ENCODE measurements at regions not wholly inside any gene's neighbourhood (a gene's known extent, or its start where the extent isn't known, plus 50 kb on each side); places are given as distances from the start of the nearest gene placed in this dataset.

GRCh38 chr1:208763971-208764370, 519.8 kb upstream of the PLXNA2 start:
- TF ChIP-seq, protein P1, sequence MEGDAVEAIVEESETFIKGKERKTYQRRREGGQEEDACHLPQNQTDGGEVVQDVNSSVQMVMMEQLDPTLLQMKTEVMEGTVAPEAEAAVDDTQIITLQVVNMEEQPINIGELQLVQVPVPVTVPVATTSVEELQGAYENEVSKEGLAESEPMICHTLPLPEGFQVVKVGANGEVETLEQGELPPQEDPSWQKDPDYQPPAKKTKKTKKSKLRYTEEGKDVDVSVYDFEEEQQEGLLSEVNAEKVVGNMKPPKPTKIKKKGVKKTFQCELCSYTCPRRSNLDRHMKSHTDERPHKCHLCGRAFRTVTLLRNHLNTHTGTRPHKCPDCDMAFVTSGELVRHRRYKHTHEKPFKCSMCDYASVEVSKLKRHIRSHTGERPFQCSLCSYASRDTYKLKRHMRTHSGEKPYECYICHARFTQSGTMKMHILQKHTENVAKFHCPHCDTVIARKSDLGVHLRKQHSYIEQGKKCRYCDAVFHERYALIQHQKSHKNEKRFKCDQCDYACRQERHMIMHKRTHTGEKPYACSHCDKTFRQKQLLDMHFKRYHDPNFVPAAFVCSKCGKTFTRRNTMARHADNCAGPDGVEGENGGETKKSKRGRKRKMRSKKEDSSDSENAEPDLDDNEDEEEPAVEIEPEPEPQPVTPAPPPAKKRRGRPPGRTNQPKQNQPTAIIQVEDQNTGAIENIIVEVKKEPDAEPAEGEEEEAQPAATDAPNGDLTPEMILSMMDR (conservative IDR thresholded peaks at IDR 0.05) = no peak
- no peak overlapping the region for H3K27ac ChIP-seq

DNA sequence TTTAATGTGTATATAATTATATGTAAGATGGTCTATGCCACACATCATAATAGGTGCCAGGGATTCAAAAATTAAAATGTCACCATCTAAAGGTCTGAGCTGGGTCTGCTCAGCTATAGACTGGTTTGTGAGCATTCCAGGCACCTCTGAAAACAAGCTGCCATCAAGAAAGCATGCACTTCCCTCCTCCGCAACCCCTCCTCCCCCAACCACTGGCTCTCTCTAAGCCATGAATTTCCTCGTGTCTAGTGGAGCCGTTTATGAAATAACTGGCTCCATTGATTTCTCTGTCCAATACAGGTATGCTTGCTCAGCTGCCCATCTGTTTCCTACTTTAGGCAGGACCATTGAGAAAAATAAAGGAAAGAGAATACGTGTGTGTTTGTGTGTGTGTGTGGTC, 522.6 kb upstream of the PLXNA2 start:
- H3K27ac ChIP-seq = no peak overlapping the region
- TF ChIP-seq, protein P1 (conservative IDR thresholded peaks at IDR 0.05) = no peak

GRCh38 chr1:208767816-208768215, 523.6 kb upstream of the PLXNA2 start:
- TF ChIP-seq, protein P1 (conservative IDR thresholded peaks at IDR 0.05) = no peak
- H3K27ac ChIP-seq = no peak overlapping the region

DNA sequence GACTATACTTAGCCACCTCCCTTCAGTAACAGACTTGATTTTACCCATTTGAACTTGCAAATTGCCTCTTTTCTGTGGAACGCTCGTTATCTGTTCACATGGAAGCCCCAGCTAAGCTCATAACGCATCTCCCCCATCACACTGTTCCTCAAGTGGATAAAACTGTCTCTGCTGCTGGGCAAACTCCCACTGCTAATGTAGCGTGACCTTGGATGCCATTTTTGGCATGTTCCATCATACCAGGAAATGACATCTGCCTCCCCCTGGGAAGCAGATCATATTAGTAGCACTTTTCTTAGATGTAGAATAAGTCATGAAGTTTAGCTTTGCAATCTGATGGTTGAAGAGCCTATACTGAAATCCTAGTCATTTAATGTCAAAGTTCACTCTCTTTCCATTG, 528.7 kb upstream of the PLXNA2 start:
- TF ChIP-seq, protein P1 (conservative IDR thresholded peaks at IDR 0.05) = no peak
- H3K27ac ChIP-seq = no peak overlapping the region

GRCh38 chr1:208775841-208776240, 531.7 kb upstream of the PLXNA2 start:
- TF ChIP-seq, protein P1 (conservative IDR thresholded peaks at IDR 0.05) = no peak
- H3K27ac ChIP-seq = no peak overlapping the region

GRCh38 chr1:208778417-208778816, 534.2 kb upstream of the PLXNA2 start:
- TF ChIP-seq, protein P1 (conservative IDR thresholded peaks at IDR 0.05) = no peak
- H3K27ac ChIP-seq = no peak overlapping the region

- H3K27ac ChIP-seq = no peak overlapping the region
- TF ChIP-seq, protein P1 (conservative IDR thresholded peaks at IDR 0.05) = no peak
Measured at GRCh38 chr1:208781391-208782045, 537.3 kb upstream of the PLXNA2 start.
